ENCODE measurements at regions not wholly inside any gene's neighbourhood (a gene's known extent, or its start where the extent isn't known, plus 50 kb on each side); places are given as distances from the start of the nearest gene placed in this dataset.

DNA sequence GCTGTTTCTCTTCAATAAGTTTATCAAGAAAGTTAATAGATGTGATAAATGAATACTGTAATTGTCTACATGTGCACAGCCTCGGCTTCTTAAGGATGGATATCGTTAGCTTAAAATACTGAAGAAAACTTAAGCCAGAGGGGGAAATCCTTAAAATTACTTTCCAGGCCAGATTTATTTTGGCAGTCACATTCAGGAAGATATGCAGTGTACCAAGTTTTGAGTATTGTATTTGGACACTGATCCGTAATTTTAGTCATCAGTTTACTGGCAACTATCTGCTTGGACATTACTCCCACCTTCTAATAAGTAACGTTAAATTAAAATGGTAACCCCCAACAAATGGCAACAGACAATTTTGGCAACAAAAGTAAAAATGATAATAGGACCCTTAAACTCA lies 770.0 kb upstream of the ZEB2 start:
- H3K9ac ChIP-seq (ENCODE audit: extremely low read depth, insufficient read length, low read length) = no peak overlapping the region
- no peak overlapping the region for H4K91ac ChIP-seq (ENCODE audit: insufficient read length, low read depth, low read length)
- H2BK12ac ChIP-seq (ENCODE audit: insufficient read length, low read depth, low read length) = no peak overlapping the region
- H3K9me3 Mint-ChIP-seq = no peaks in the 10 kb centered on the region
- H3K4ac ChIP-seq (ENCODE audit: low read depth, low read length) = no peak overlapping the region
- H3K36me3 Mint-ChIP-seq (ENCODE audit: insufficient read depth in 1 of 3, low read depth in 3 of 3) = no peaks in the 10 kb centered on the region
- no peak overlapping the region for H2BK5ac ChIP-seq (ENCODE audit: insufficient read length, low read length)
- TF ChIP-seq CTCF (conservative IDR thresholded peaks at IDR 0.05) = no peak
- H4K8ac ChIP-seq (replicated peaks; ENCODE audit: insufficient read length, low read depth, low read length) = no peak overlapping the region
- H3K18ac ChIP-seq (ENCODE audit: insufficient read length, low read depth, low read length) = no peak overlapping the region
- no peak overlapping the region for H2BK15ac ChIP-seq (ENCODE audit: low read depth, low read length)
- H4K20me1 ChIP-seq (ENCODE audit: control insufficient read depth, insufficient read depth, insufficient read length) = no peaks in the 10 kb centered on the region
- H3K27me3 ChIP-seq (ENCODE audit: insufficient read depth, low read length) = no peaks in the 10 kb centered on the region
- DNase-seq = no peak
- no peak overlapping the region for H2BK20ac ChIP-seq (ENCODE audit: low read depth, low read length, poor library complexity, severe bottlenecking)
- H3T11ph ChIP-seq (ENCODE audit: low read length) = no peak overlapping the region
- no peak overlapping the region for H3K4me2 ChIP-seq (ENCODE audit: insufficient read depth, insufficient read length, low read length)
- no peak overlapping the region for H4K5ac ChIP-seq (ENCODE audit: insufficient read length, low read depth, low read length)
- no peak overlapping the region for H3K4me3 Mint-ChIP-seq
- H2AK5ac ChIP-seq (ENCODE audit: insufficient read length, low read length) = no peak overlapping the region
- H2AFZ ChIP-seq (ENCODE audit: low read length) = no peak overlapping the region
- no peak overlapping the region for H3K14ac ChIP-seq (ENCODE audit: insufficient read depth, low read length)
- H3K9me3 ChIP-seq (ENCODE audit: control insufficient read depth, low read depth, low read length) = no peaks in the 10 kb centered on the region
- H3K79me2 ChIP-seq (ENCODE audit: insufficient read depth, low read length) = no peaks in the 10 kb centered on the region
- H3K79me1 ChIP-seq (ENCODE audit: insufficient read depth, low read depth, low read length, poor library complexity, severe bottlenecking) = no peaks in the 10 kb centered on the region
- no peak overlapping the region for H3K56ac ChIP-seq (ENCODE audit: insufficient read length, low read depth, low read length)
- no peak overlapping the region for H3K27ac Mint-ChIP-seq
- no peak overlapping the region for H2BK120ac ChIP-seq (ENCODE audit: low read depth, low read length, poor library complexity, severe bottlenecking)
- no peaks in the 10 kb centered on the region for H3K23me2 ChIP-seq (ENCODE audit: insufficient read length, low read depth, low read length, poor library complexity, severe bottlenecking)
- WGBS (ENCODE audit: extremely low coverage, insufficient read length, low lambda C conversion rate) = no CpG with 5 or more reads among the region's 4 CpGs
- H3K27ac ChIP-seq (ENCODE audit: insufficient read length, low read depth, low read length) = no peak overlapping the region
- H3K23ac ChIP-seq (ENCODE audit: insufficient read length, low read depth, low read length) = no peak overlapping the region
- no peaks in the 10 kb centered on the region for H3K4me1 ChIP-seq (ENCODE audit: insufficient read depth, low read length)
- no peaks in the 10 kb centered on the region for H3K27me3 Mint-ChIP-seq (ENCODE audit: low read depth)
- H3K4me1 Mint-ChIP-seq = peaks cover 6 to 8% of the 10 kb centered on the region in 2 experiments
